DMS153 treated with DMSO at 0.1 percent for 48 hours (cell line): ENCODE measurements at regions not wholly inside any gene's neighbourhood (a gene's known extent, or its start where the extent isn't known, plus 50 kb on each side); places are given as distances from the start of the nearest gene placed in this dataset.

ENCODE experiments used
- DNase-seq: peaks from one replicate; lab custom pipeline; 2025; ENCODE audit not compliant: unreplicated experiment; lab: John Stamatoyannopoulos, UW

- DNase-seq: no peak
Observed at GRCh38 chr5:81914696-81915095, 57.1 kb upstream of the ATG10 start.

- no peak for DNase-seq
Observed at GRCh38 chr5:81912933-81913332, 58.9 kb upstream of the ATG10 start.

GRCh38 chr5:81909677-81910076 is 62.1 kb upstream of the ATG10 start:
- DNase-seq: no peak

GRCh38 chr5:81908771-81909170 is 63.1 kb upstream of the ATG10 start:
- no peak for DNase-seq

GRCh38 chr5:81908044-81908443 is 63.8 kb upstream of the ATG10 start:
- no peak for DNase-seq

- no peak for DNase-seq
Observed at GRCh38 chr5:81907012-81907635, 64.7 kb upstream of the ATG10 start.

- no peak for DNase-seq
Observed at GRCh38 chr5:81906086-81906485, 65.7 kb upstream of the ATG10 start.

GRCh38 chr5:81904861-81905260 is 67.0 kb upstream of the ATG10 start:
- no peak for DNase-seq

GRCh38 chr5:81904166-81904565 is 67.7 kb upstream of the ATG10 start:
- DNase-seq: no peak

GRCh38 chr5:81901586-81901985 is 70.2 kb upstream of the ATG10 start:
- no peak for DNase-seq

GRCh38 chr5:81899123-81899522 is 72.7 kb upstream of the ATG10 start:
- DNase-seq: no peak

GRCh38 chr5:81898403-81898802 is 73.4 kb upstream of the ATG10 start:
- no peak for DNase-seq

GRCh38 chr5:81896764-81897163 is 75.1 kb upstream of the ATG10 start:
- DNase-seq: no peak

GRCh38 chr5:81895307-81895706 is 76.5 kb upstream of the ATG10 start:
- DNase-seq: no peak

- no peak for DNase-seq
Observed at GRCh38 chr5:81893961-81894360, 77.9 kb upstream of the ATG10 start.

- DNase-seq: no peak
Observed at GRCh38 chr5:81884871-81885270, 87.0 kb upstream of the ATG10 start.

GRCh38 chr5:81883371-81883770 is 88.5 kb upstream of the ATG10 start:
- no peak for DNase-seq

GRCh38 chr5:81881595-81881994 is 90.2 kb upstream of the ATG10 start:
- DNase-seq: no peak

GRCh38 chr5:81879936-81880335 is 91.9 kb upstream of the ATG10 start:
- no peak for DNase-seq

GRCh38 chr5:81878333-81878732 is 93.5 kb upstream of the ATG10 start:
- DNase-seq: no peak

- DNase-seq: no peak
Observed at GRCh38 chr5:81866994-81867393, 104.8 kb upstream of the ATG10 start.

- DNase-seq: no peak
Observed at GRCh38 chr5:81860778-81861177, 109.9 kb upstream of the SSBP2 start.

- DNase-seq: no peak
Observed at GRCh38 chr5:81859624-81860023, 108.7 kb upstream of the SSBP2 start.
